Heart left ventricle (tissue), 16 donors: ENCODE measurements at regions not wholly inside any gene's neighbourhood (a gene's known extent, or its start where the extent isn't known, plus 50 kb on each side); places are given as distances from the start of the nearest gene placed in this dataset.

Experiments
- ATAC-seq, 4 donors: fragments of 200-7000 bp; cut with Tn5 transposase; one replicate each; pipeline ENCODE4 v1.9.1; 2020 to 2022; ENCODE audit warnings: moderate library complexity in 4 of 4, mild to moderate bottlenecking in 3 of 4, moderate number of reproducible peaks in 1 of 4
- DNase-seq, 5 donors: peaks; one replicate each; pipeline ENCODE4 v3.0.0-alpha.2; 2020
- H3K27ac ChIP-seq, 12 donors: fragments of 200-600 bp; sonication (generic) in 4 of 12; one replicate each; pipeline versions ENCODE4 v1.5.0 to v1.8.0; 2016 to 2022; ENCODE audit warnings: mild to moderate bottlenecking in 2 of 12
- H3K27me3 ChIP-seq, 9 donors: fragments of 200-600 bp; sonication (generic) in 2 of 9; one replicate each; pipeline versions ENCODE4 v1.5.1 to v1.8.0; 2016 to 2022; ENCODE audit warnings: mild to moderate bottlenecking in 3 of 9
- H3K36me3 ChIP-seq, 9 donors: fragments of 200-600 bp; sonication (generic) in 2 of 9; one replicate each; pipeline versions ENCODE4 v1.5.0 to v1.8.0; 2018 to 2022; ENCODE audit warnings: mild to moderate bottlenecking in 2 of 9
- H3K4me1 ChIP-seq, 12 donors: fragments of 200-600 bp; sonication (generic) in 4 of 12; one replicate each; pipeline versions ENCODE4 v1.5.0 to v1.8.0; 2016 to 2022; ENCODE audit warnings: mild to moderate bottlenecking in 3 of 12
- H3K4me3 ChIP-seq, 12 donors: fragments of 200-600 bp; sonication (generic) in 4 of 12; one replicate each; pipeline versions ENCODE4 v1.5.0 to v1.8.0; 2017 to 2022; ENCODE audit warnings: mild to moderate bottlenecking in 9 of 12, moderate library complexity in 4 of 12
- H3K9me3 ChIP-seq, 12 donors: fragments of 200-600 bp; sonication (generic) in 4 of 12; one replicate each; pipeline versions ENCODE4 v1.5.0 to v1.8.0; 2016 to 2022; ENCODE audit warnings: mild to moderate bottlenecking in 1 of 12
- POLR2A ChIP-seq, 2 donors: fragments of 450-650 bp; IDR thresholded peaks; one replicate each; pipeline ENCODE4 v1.6.1; 2017; ENCODE audit warnings: antibody characterized with exemption in 2 of 2, mild to moderate bottlenecking in 2 of 2, moderate library complexity in 2 of 2
- WGBS, 4 donors: extraction: QIAGEN DNeasy Blood & Tissue Kit in 2 of 4; methylation state at CpG; one replicate each; pipeline versions ENCODE4 v1.1.5 to v1.1.7; 2013 to 2018; 5-methylcytosine and 5-hydroxymethylcytosine counted together
- intact Hi-C, 10 donors: fragments of 100-400 bp; cut with DNase I; formaldehyde crosslinking; loops; one replicate each; pipeline versions ENCODE4 v1.11.1 to v1.14.2; 2022
- TF ChIP-seq, protein P1 (sequence below), 12 donors: fragments of 200-600 bp; sonication (generic) in 4 of 12; IDR thresholded peaks; one replicate each; pipeline versions ENCODE4 v1.5.0 to v1.8.0; 2018 to 2022; ENCODE audit warnings: antibody characterized with exemption in 12 of 12, mild to moderate bottlenecking in 5 of 12
- donor health status: ischemic (EF 13 %, LVEDD 7.1; RV severe dilation, severe dysfunction).
- donor health status: healthy with polysubstance abuse.
- donor health status: DM: no; HTN: yes; CAD: no.
- donor health status: DM: no; HTN: no; CAD: no.
- donor health status: ischemic (EF 25% LVEDD 6.9; RV normal size, moderate dysfunction).
- donor health status: ischemic (EF 25% LVEDD 5.7; RV mildly dilated, moderate dysfunction).
- donor health status: healthy.
- donor health status: DM: yes; HTN: yes; CAD: no.
- donor health status: ischemic (EF 35%, LVEDD 5.7; RV mildly dilated, moderate dysfunction).
- donor health status: nonischemic (EF 11% LVEDD 7.7; RV severe dilation, severe dysfunction).
- donor health status: DM: yes; HTN: yes; CAD: no.
- donor health status: PGD.
- donor health status: ischemic (EF 29% LVEDD 5.4; RV normal size, mild dysfunction).
- donor health status: nonischemic (EF 23%, LVEDD 6.1; RV moderate dilation, normal function).

DNA sequence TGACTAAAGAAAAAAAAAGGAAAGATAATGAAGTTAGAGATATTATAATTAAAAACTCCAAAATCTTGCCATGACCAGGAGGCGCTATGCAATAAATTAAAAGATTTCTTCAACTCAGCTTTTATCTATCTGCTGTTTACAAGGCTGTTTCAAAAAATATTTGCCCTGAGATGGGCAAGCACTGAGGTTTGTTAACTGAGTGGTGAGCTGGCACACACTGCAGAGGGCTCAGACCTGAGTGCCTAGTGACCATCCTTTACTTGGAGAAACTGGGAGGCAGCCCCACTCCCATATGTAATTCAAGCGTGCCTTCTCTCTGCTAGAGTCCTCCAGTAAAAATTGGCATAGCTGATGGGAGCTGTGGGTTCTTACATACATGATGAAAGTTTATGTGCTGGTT, 198.7 kb upstream of the TBC1D5 start:
- intact Hi-C loops, result no loop called here
- no peak for DNase-seq
- H3K36me3 ChIP-seq, result no peaks in the 10 kb centered on the region

DNA sequence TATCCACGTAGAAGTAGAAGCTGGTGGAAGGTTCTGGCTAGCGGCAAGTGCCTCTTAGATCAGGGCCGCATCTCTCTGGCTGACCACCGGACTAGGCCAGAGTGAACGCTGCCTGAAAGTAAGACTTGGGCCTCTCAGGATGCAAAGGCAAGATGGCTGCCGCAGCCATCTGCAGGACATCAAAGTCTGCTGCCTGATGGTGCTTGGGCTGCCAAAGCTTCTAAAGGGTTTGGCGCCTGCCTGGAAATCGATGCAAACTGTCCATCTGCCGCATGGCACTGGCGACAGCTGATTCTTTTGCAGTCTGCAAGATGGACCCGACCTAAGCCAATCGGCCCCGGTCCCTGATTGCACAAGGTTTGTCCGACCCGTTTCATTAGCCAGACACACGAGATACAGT, 196.7 kb upstream of the TBC1D5 start:
- Histone ChIP-seq H3K27ac (no peak overlapping the region), H3K4me3 (no peak overlapping the region), H3K9me3 (no peaks in the 10 kb centered on the region), H3K36me3 (no peaks in the 10 kb centered on the region), H3K4me1 (peaks cover 0 to 7% (median 0%) of the 10 kb centered on the region in 12 donors), H3K27me3 (peaks cover 0 to 11% (median 0%) of the 10 kb centered on the region in 9 donors)
- WGBS, 4 donors, result 94 to 96% (median 95%) methylated on average over 16 of the region's 16 CpGs
- ATAC-seq (no peak), DNase-seq (peak in 1 of 5 donors; percentile 36)
- TF ChIP-seq, protein P1, sequence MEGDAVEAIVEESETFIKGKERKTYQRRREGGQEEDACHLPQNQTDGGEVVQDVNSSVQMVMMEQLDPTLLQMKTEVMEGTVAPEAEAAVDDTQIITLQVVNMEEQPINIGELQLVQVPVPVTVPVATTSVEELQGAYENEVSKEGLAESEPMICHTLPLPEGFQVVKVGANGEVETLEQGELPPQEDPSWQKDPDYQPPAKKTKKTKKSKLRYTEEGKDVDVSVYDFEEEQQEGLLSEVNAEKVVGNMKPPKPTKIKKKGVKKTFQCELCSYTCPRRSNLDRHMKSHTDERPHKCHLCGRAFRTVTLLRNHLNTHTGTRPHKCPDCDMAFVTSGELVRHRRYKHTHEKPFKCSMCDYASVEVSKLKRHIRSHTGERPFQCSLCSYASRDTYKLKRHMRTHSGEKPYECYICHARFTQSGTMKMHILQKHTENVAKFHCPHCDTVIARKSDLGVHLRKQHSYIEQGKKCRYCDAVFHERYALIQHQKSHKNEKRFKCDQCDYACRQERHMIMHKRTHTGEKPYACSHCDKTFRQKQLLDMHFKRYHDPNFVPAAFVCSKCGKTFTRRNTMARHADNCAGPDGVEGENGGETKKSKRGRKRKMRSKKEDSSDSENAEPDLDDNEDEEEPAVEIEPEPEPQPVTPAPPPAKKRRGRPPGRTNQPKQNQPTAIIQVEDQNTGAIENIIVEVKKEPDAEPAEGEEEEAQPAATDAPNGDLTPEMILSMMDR (IDR thresholded peaks at IDR 0.05), result no peak
- no peak for TF ChIP-seq POLR2A (IDR thresholded peaks at IDR 0.05)
- intact Hi-C loops, result no loop called here

More for the DNA sequence above, 198.7 kb upstream of the TBC1D5 start:
- no peak overlapping the region for H3K4me3 ChIP-seq
- 88 to 97% (median 92%) methylated on average over 2 of the region's 2 CpGs for WGBS, 4 donors
- H3K4me1 ChIP-seq, result peaks cover 0 to 12% (median 2%) of the 10 kb centered on the region in 12 donors
- H3K27ac ChIP-seq, result no peak overlapping the region
- H3K27me3 ChIP-seq, result no peaks in the 10 kb centered on the region
- no peak for ATAC-seq
- no peak for TF ChIP-seq POLR2A (IDR thresholded peaks at IDR 0.05)
- TF ChIP-seq, protein P1 (IDR thresholded peaks at IDR 0.05), result no peak
- no peaks in the 10 kb centered on the region for H3K9me3 ChIP-seq

DNA sequence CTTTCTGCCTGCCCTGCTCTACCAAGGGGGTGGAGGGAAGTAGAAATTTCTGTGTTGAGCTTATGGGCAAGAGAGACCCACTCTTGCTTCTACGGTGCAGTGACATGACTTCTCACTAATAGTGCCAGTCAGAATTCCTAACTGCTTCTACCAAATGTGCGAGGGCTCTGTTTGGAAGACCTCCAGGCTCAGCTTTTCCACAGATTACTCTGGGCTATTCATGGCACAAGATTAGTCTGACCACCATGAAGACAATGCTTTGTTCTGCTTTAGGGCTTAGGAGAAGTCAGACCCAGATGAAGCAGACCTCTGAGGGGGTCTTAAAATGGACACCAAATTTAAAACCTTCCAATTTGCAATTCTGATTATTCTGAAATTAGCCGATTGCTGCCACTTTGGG, 195.9 kb upstream of the TBC1D5 start:
- WGBS, 4 donors, result 48 to 61% (median 55%) methylated on average over 3 of the region's 3 CpGs
- H3K27me3 ChIP-seq, result peaks cover 0 to 11% (median 0%) of the 10 kb centered on the region in 9 donors
- peaks cover 0 to 7% (median 0%) of the 10 kb centered on the region in 12 donors for H3K4me1 ChIP-seq
- no peak overlapping the region for H3K4me3 ChIP-seq
- TF ChIP-seq, protein P1 (IDR thresholded peaks at IDR 0.05), result no peak
- no peak for TF ChIP-seq POLR2A (IDR thresholded peaks at IDR 0.05)
- peak; percentile 48 to 63 (median 54) for ATAC-seq
- H3K27ac ChIP-seq, result no peak overlapping the region
- intact Hi-C loops, result no loop called here
- no peaks in the 10 kb centered on the region for H3K36me3 ChIP-seq
- peak in 3 of 5 donors; percentile 11 to 28 (median 22) for DNase-seq
- no peaks in the 10 kb centered on the region for H3K9me3 ChIP-seq

DNA sequence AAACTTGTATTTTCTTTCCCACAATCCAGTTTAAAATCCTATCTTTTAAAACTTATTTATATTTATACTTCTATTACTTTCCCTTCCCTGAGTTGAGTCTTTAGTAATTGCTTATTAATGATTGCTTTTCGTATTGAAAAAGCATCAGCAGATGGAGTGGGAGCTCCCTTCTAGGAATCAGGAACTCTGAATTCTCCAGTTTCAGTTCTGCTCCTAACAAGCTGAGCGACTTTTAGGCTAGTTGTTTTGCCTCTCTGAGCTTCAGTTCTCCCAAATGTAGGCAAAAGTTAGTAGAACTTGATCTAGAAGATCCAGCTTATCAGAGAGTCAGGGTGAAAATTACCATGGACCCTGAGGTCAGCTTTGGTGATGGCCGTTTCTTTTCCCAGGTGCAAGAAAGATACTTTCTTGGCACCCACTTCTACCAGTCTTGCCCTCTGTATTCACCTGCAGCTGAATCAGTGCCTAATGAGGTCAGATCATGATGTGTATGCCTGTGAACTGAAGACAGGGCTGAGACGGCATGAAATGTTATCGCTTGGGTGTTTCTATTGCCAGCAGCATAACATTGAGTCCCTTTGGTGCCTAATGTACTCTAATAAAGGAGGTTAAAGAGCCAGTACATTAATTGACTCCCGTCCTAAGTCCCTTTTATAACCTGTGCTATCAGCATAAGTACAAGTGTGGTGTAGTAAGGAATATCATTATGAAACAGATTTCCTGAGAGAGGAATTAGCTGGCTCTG, 194.5 kb upstream of the TBC1D5 start:
- ATAC-seq, result no peak
- intact Hi-C loops, result no loop called here
- H3K36me3 ChIP-seq, result no peaks in the 10 kb centered on the region
- 60 to 68% (median 63%) methylated on average over 6 of the region's 6 CpGs for WGBS, 4 donors
- peaks cover 0 to 7% (median 0%) of the 10 kb centered on the region in 12 donors for H3K4me1 ChIP-seq
- no peak for TF ChIP-seq POLR2A (IDR thresholded peaks at IDR 0.05)
- TF ChIP-seq, protein P1 (IDR thresholded peaks at IDR 0.05), result no peak
- H3K9me3 ChIP-seq, result peaks cover 0 to 3% (median 0%) of the 10 kb centered on the region in 12 donors
- no peak overlapping the region for H3K27ac ChIP-seq
- H3K4me3 ChIP-seq, result no peak overlapping the region
- DNase-seq, result no peak
- peaks cover 0 to 11% (median 0%) of the 10 kb centered on the region in 9 donors for H3K27me3 ChIP-seq
